Loucy (cell line): ENCODE measurements at regions not wholly inside any gene's neighbourhood (a gene's known extent, or its start where the extent isn't known, plus 50 kb on each side); places are given as distances from the start of the nearest gene placed in this dataset.

Experiments
- CTCF ChIP-seq: fragments of 200-600 bp; sonication (generic); conservative IDR thresholded peaks from 2 replicates; pipeline ENCODE4 v1.5.1; 2014; ENCODE audit warnings: mild to moderate bottlenecking, antibody characterized with exemption, low read length
- EZH2phosphoT487 ChIP-seq: fragments of 200-600 bp; IDR thresholded peaks from 2 replicates; pipeline ENCODE4 v1.6.1; 2018; ENCODE audit warnings: antibody characterized with exemption, mild to moderate bottlenecking, moderate library complexity, borderline replicate concordance

DNA sequence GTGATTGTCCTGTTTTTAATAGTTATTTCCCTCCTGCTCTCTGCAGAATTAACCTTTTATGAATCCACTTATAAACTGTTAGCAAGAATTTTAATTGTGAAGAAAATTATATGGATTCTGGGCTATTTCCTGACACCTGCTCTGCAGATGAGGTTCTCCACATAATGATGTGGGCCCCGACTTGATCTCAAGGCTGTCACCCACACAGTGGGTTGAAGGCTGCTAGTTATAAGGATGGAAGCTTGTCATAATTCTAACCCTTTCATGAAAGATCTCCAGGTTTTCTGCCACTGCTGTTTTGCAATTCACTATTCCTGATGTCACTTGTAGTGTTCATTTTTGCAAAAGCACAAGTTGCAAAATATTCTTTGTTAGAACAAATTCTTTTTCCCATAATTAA, 69.1 kb upstream of the MAN2A1 start:
- TF ChIP-seq CTCF: no peak
- TF ChIP-seq EZH2phosphoT487: no peak
